Thyroid gland (tissue), 4 donors: ENCODE measurements at regions not wholly inside any gene's neighbourhood (a gene's known extent, or its start where the extent isn't known, plus 50 kb on each side); places are given as distances from the start of the nearest gene placed in this dataset.

ENCODE experiments used
- DNase-seq, 2 donors: peaks; one replicate each; pipeline ENCODE4 v3.0.0-alpha.2; 2019
- H3K27ac ChIP-seq, 3 donors: fragments of 200-600 bp; sonication (generic); 1 replicate in 2 of 3; 2 replicates in 1 of 3; pipeline ENCODE4 v1.5.1; 2016 to 2019; ENCODE audit warnings: mild to moderate bottlenecking in 1 of 3, moderate library complexity in 1 of 3
- H3K27me3 ChIP-seq: fragments of 200-600 bp; sonication (generic); one replicate; pipeline ENCODE4 v1.5.1; 2019
- H3K36me3 ChIP-seq, 2 donors: fragments of 200-600 bp; sonication (generic); one replicate each; pipeline ENCODE4 v1.5.1; 2016 to 2019
- H3K4me1 ChIP-seq, 2 donors: fragments of 200-600 bp; sonication (generic); one replicate each; pipeline ENCODE4 v1.5.1; 2017 to 2019
- H3K4me3 ChIP-seq, 3 donors: fragments of 200-600 bp; sonication (generic); replicated peaks in 1 of 3; 1 replicate in 2 of 3; 2 replicates in 1 of 3; pipeline ENCODE4 v1.5.1; 2016; ENCODE audit warnings: mild to moderate bottlenecking in 1 of 3
- H3K9me3 ChIP-seq: fragments of 200-600 bp; sonication (generic); one replicate; pipeline ENCODE4 v1.5.1; 2017
- CTCF ChIP-seq, 6 experiments: fragments of 200-600 bp in 3 of 6; fragments of 450-650 bp in 3 of 6; sonication (generic) in 3 of 6; IDR thresholded peaks; one replicate each; pipeline ENCODE4 v1.5.1; 2016 to 2019; ENCODE audit warnings: antibody characterized with exemption in 6 of 6, mild to moderate bottlenecking in 2 of 6, inconsistent platforms in 1 of 6, moderate library complexity in 1 of 6
- POLR2A ChIP-seq, 2 donors: fragments of 450-650 bp; IDR thresholded peaks; one replicate each; pipeline ENCODE4 v1.6.1; 2017; ENCODE audit warnings: antibody characterized with exemption in 2 of 2, mild to moderate bottlenecking in 2 of 2, moderate library complexity in 1 of 2
- WGBS, 2 donors: methylation state at CpG; one replicate each; pipeline ENCODE4 v1.1.5; 2017; 5-methylcytosine and 5-hydroxymethylcytosine counted together
- intact Hi-C: fragments of 100-400 bp; cut with DNase I; formaldehyde crosslinking; loops from one replicate; pipeline ENCODE4 v1.15.1; 2023

- Histone ChIP-seq H3K4me1 (no peaks in the 10 kb centered on the region), H3K36me3 (no peaks in the 10 kb centered on the region), H3K9me3 (no peaks in the 10 kb centered on the region), H3K27me3 (no peaks in the 10 kb centered on the region), H3K27ac (no peak overlapping the region), H3K4me3 (no peak overlapping the region)
- 54 to 55% methylated on average over 2 of the region's 2 CpGs for WGBS, 2 donors
- no peak for DNase-seq
- intact Hi-C loops, result no loop called here
- TF ChIP-seq CTCF (IDR thresholded peaks at IDR 0.05), result no peak
- no peak for TF ChIP-seq POLR2A (IDR thresholded peaks at IDR 0.05)
Measured at GRCh38 chr1:165056914-165057313, 299.6 kb downstream of the LMX1A start.

GRCh38 chr1:165055581-165055980 lies 300.9 kb downstream of the LMX1A start:
- TF ChIP-seq POLR2A (IDR thresholded peaks at IDR 0.05), result no peak
- TF ChIP-seq CTCF (IDR thresholded peaks at IDR 0.05), result no peak
- WGBS, 2 donors, result 90 to 92% methylated on average over 9 of the region's 9 CpGs
- no peak for DNase-seq
- H3K9me3 ChIP-seq, result no peaks in the 10 kb centered on the region
- H3K36me3 ChIP-seq, result no peaks in the 10 kb centered on the region
- H3K27ac ChIP-seq, result no peak overlapping the region
- no peak overlapping the region for H3K4me3 ChIP-seq
- intact Hi-C loops, result no loop called here
- no peaks in the 10 kb centered on the region for H3K27me3 ChIP-seq
- no peaks in the 10 kb centered on the region for H3K4me1 ChIP-seq

- Histone ChIP-seq H3K9me3 (no peaks in the 10 kb centered on the region), H3K27me3 (no peaks in the 10 kb centered on the region), H3K4me1 (no peaks in the 10 kb centered on the region), H3K4me3 (no peak overlapping the region), H3K27ac (no peak overlapping the region), H3K36me3 (no peaks in the 10 kb centered on the region)
- TF ChIP-seq POLR2A (IDR thresholded peaks at IDR 0.05) (no peak), CTCF (IDR thresholded peaks at IDR 0.05) (no peak)
- WGBS, 2 donors, result 85 to 89% methylated on average over 4 of the region's 4 CpGs
- DNase-seq, result no peak
- intact Hi-C loops, result no loop called here
Measured at GRCh38 chr1:165054627-165055026, 301.9 kb downstream of the LMX1A start.

GRCh38 chr1:165053351-165053750 lies 303.2 kb downstream of the LMX1A start:
- 49 to 55% methylated on average over 2 of the region's 2 CpGs for WGBS, 2 donors
- no peaks in the 10 kb centered on the region for H3K9me3 ChIP-seq
- no peak overlapping the region for H3K27ac ChIP-seq
- H3K36me3 ChIP-seq, result no peaks in the 10 kb centered on the region
- DNase-seq, result no peak
- intact Hi-C loops, result no loop called here
- no peaks in the 10 kb centered on the region for H3K27me3 ChIP-seq
- no peaks in the 10 kb centered on the region for H3K4me1 ChIP-seq
- TF ChIP-seq POLR2A (IDR thresholded peaks at IDR 0.05) (no peak), CTCF (IDR thresholded peaks at IDR 0.05) (no peak)
- no peak overlapping the region for H3K4me3 ChIP-seq

- H3K4me3 ChIP-seq, result no peak overlapping the region
- no peaks in the 10 kb centered on the region for H3K9me3 ChIP-seq
- no peaks in the 10 kb centered on the region for H3K4me1 ChIP-seq
- H3K27me3 ChIP-seq, result no peaks in the 10 kb centered on the region
- intact Hi-C loops, result no loop called here
- TF ChIP-seq POLR2A (IDR thresholded peaks at IDR 0.05) (no peak), CTCF (IDR thresholded peaks at IDR 0.05) (no peak)
- H3K36me3 ChIP-seq, result no peaks in the 10 kb centered on the region
- WGBS, 2 donors, result 54 to 55% methylated on average over 4 of the region's 4 CpGs
- no peak for DNase-seq
- H3K27ac ChIP-seq, result no peak overlapping the region
Measured at GRCh38 chr1:165052936-165053335, 303.6 kb downstream of the LMX1A start.
